ENCODE measurements at regions not wholly inside any gene's neighbourhood (a gene's known extent, or its start where the extent isn't known, plus 50 kb on each side); places are given as distances from the start of the nearest gene placed in this dataset.

DNA sequence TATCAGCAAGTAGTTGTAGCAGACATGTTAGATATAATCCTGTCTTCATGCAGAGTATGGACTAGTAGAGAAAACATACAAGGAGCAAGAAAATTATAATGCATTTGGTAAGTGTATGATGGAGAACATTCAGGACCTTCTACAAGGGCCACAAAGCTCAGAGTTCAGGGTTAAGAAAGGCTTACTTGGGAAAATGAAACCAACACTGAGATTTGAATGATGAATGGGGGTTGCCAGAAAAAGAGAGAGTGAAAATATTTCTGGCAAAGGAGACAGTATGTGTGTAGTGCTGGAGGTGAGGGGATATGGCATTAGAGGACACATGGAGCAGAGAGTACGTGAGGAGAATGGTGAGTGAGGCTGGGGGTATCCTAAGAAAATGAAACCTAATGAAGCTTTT, 169.8 kb upstream of the STK32A start:
- no peak overlapping the region for H3K4me3 ChIP-seq (replicated peaks in 1 of 3; ENCODE audit: insufficient read depth in 1 of 3, low read depth in 1 of 3, low read length in 3 of 3)
- no peak for FAIRE-seq
- POLR2A ChIA-PET, result no interaction called here

DNA sequence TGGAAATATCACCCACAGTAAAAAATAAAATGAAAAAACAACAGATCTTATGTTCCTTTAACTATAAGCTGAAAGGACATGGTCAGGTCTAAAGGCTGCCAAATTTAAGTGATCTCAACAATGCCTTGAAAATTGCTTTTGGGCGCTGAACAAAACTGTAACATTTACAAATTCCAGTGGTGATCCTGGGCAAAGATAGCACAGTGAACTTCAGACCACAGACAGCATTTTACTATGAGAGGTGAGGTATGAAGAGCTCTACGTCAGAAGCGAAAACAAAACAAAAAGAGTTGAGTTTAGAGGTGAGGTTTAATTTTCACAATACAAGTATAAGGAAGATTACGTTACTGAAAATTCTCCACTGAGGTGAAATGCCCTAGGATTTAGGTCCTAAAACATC, 165.8 kb upstream of the STK32A start:
- no peaks in the 10 kb centered on the region for H4K20me1 ChIP-seq (replicated peaks; ENCODE audit: control insufficient read depth, extremely low read depth, insufficient read depth, low read length)
- H3K79me2 ChIP-seq (ENCODE audit: control insufficient read depth, insufficient read depth, low read length), result no peaks in the 10 kb centered on the region
- H3K4me1 ChIP-seq (ENCODE audit: control insufficient read depth, extremely low read depth, insufficient read depth, low read length), result no peaks in the 10 kb centered on the region
- no peaks in the 10 kb centered on the region for H3K27me3 ChIP-seq (ENCODE audit: control insufficient read depth in 2 of 2, insufficient read depth in 2 of 2, low read length in 2 of 2)
- no peaks in the 10 kb centered on the region for H3K9me1 ChIP-seq (replicated peaks; ENCODE audit: control insufficient read depth, extremely low read depth, insufficient read depth, low read length)
- no peak overlapping the region for H3K4me3 ChIP-seq (replicated peaks in 1 of 3; ENCODE audit: insufficient read depth in 1 of 3, low read depth in 1 of 3, low read length in 3 of 3)
- H2AFZ ChIP-seq (ENCODE audit: low read depth, low read length), result no peak overlapping the region
- FAIRE-seq, result no peak
- no peak overlapping the region for H3K9ac ChIP-seq (replicated peaks; ENCODE audit: extremely low read depth, insufficient read depth, low read length)
- no peak overlapping the region for H3K27ac ChIP-seq (ENCODE audit: insufficient read depth, low read depth, low read length)
- CTCF ChIA-PET, result interaction anchor here (1.4 kb wide), 1 partner anchor 25 kb away, joined by 3 read pairs; no protein-coding TSS in a partner anchor
- no peaks in the 10 kb centered on the region for H3K9me3 ChIP-seq (replicated peaks; ENCODE audit: control insufficient read depth, insufficient read depth, low read length)
- intact Hi-C loops (cut with micrococcal nuclease), result no loop called here
- POLR2A ChIA-PET, result no interaction called here
- no peak for TF ChIP-seq JUN (IDR thresholded peaks at IDR 0.05; ENCODE audit: borderline replicate concordance, insufficient read depth, insufficient read length, low read depth)
- TF ChIP-seq, protein P1, sequence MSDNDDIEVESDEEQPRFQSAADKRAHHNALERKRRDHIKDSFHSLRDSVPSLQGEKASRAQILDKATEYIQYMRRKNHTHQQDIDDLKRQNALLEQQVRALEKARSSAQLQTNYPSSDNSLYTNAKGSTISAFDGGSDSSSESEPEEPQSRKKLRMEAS (IDR thresholded peaks at IDR 0.05; ENCODE audit: insufficient read depth, insufficient read length), result no peak
- TF ChIP-seq, protein P2, sequence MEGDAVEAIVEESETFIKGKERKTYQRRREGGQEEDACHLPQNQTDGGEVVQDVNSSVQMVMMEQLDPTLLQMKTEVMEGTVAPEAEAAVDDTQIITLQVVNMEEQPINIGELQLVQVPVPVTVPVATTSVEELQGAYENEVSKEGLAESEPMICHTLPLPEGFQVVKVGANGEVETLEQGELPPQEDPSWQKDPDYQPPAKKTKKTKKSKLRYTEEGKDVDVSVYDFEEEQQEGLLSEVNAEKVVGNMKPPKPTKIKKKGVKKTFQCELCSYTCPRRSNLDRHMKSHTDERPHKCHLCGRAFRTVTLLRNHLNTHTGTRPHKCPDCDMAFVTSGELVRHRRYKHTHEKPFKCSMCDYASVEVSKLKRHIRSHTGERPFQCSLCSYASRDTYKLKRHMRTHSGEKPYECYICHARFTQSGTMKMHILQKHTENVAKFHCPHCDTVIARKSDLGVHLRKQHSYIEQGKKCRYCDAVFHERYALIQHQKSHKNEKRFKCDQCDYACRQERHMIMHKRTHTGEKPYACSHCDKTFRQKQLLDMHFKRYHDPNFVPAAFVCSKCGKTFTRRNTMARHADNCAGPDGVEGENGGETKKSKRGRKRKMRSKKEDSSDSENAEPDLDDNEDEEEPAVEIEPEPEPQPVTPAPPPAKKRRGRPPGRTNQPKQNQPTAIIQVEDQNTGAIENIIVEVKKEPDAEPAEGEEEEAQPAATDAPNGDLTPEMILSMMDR (IDR thresholded peaks at IDR 0.05; ENCODE audit: extremely low read depth in 1 of 2, insufficient read depth in 1 of 2, low read depth in 1 of 2, low read length in 2 of 2), result no peak
- TF ChIP-seq POLR2AphosphoS5 (IDR thresholded peaks at IDR 0.05; ENCODE audit: insufficient read depth, low read depth, low read length), result no peak
- no peak for TF ChIP-seq POLR2A (IDR thresholded peaks at IDR 0.05; ENCODE audit: low read depth, low read length)
- no peak for TF ChIP-seq GATA2 (IDR thresholded peaks at IDR 0.05; ENCODE audit: insufficient read depth, insufficient read length, low read depth, low read length)
- no peak for TF ChIP-seq MYC (IDR thresholded peaks at IDR 0.05; ENCODE audit: low read depth, low read length)
- dilution Hi-C loops (cut with MboI; ENCODE audit: extremely low pct_ligation_motif_present, low sequenced_read_pairs), result no loop called here
- H3K4me2 ChIP-seq (ENCODE audit: insufficient read depth, low read length), result no peak overlapping the region
- no TSS peak for BruUV-seq (replicated peaks)
- DNase-seq (ENCODE audit: low read depth, low spot score), result no peak
- H3K36me3 ChIP-seq (ENCODE audit: control insufficient read depth in 2 of 2, extremely low read depth in 1 of 2, insufficient read depth in 2 of 2, low read length in 2 of 2), result no peaks in the 10 kb centered on the region

More for the DNA sequence above, 169.8 kb upstream of the STK32A start:
- H4K20me1 ChIP-seq (replicated peaks; ENCODE audit: control insufficient read depth, extremely low read depth, insufficient read depth, low read length), result no peaks in the 10 kb centered on the region
- H3K9me3 ChIP-seq (replicated peaks; ENCODE audit: control insufficient read depth, insufficient read depth, low read length), result no peaks in the 10 kb centered on the region
- intact Hi-C loops (cut with micrococcal nuclease), result no loop called here
- dilution Hi-C loops (cut with MboI; ENCODE audit: extremely low pct_ligation_motif_present, low sequenced_read_pairs), result no loop called here
- H3K4me2 ChIP-seq (ENCODE audit: insufficient read depth, low read length), result no peak overlapping the region
- CTCF ChIA-PET, result no interaction called here
- no TSS peak for BruUV-seq (replicated peaks)
- H2AFZ ChIP-seq (ENCODE audit: low read depth, low read length), result no peak overlapping the region
- no peak for DNase-seq (ENCODE audit: low read depth, low spot score)
- H3K9ac ChIP-seq (replicated peaks; ENCODE audit: extremely low read depth, insufficient read depth, low read length), result no peak overlapping the region
- H3K9me1 ChIP-seq (replicated peaks; ENCODE audit: control insufficient read depth, extremely low read depth, insufficient read depth, low read length), result no peaks in the 10 kb centered on the region
- no peaks in the 10 kb centered on the region for H3K36me3 ChIP-seq (ENCODE audit: control insufficient read depth in 2 of 2, extremely low read depth in 1 of 2, insufficient read depth in 2 of 2, low read length in 2 of 2)
- H3K27ac ChIP-seq (ENCODE audit: insufficient read depth, low read depth, low read length), result no peak overlapping the region
- no peak for TF ChIP-seq POLR2A (IDR thresholded peaks at IDR 0.05; ENCODE audit: low read depth, low read length)
- no peaks in the 10 kb centered on the region for H3K4me1 ChIP-seq (ENCODE audit: control insufficient read depth, extremely low read depth, insufficient read depth, low read length)
- H3K79me2 ChIP-seq (ENCODE audit: control insufficient read depth, insufficient read depth, low read length), result no peaks in the 10 kb centered on the region
- H3K27me3 ChIP-seq (ENCODE audit: control insufficient read depth in 2 of 2, insufficient read depth in 2 of 2, low read length in 2 of 2), result no peaks in the 10 kb centered on the region

All from endothelial cell of umbilical vein (primary cell).